ENCODE measurements at regions not wholly inside any gene's neighbourhood (a gene's known extent, or its start where the extent isn't known, plus 50 kb on each side); places are given as distances from the start of the nearest gene placed in this dataset.

- TF ChIP-seq RCOR1 (IDR thresholded peaks at IDR 0.05; ENCODE audit: borderline replicate concordance in 1 of 2, low read depth in 2 of 2, low read length in 2 of 2) (no peak), STAT6 (CRISPR knock-in tag; IDR thresholded peaks at IDR 0.05) (no peak), SRF (CRISPR knock-in tag; IDR thresholded peaks at IDR 0.05) (no peak), REST (IDR thresholded peaks at IDR 0.05; ENCODE audit: borderline replicate concordance) (no peak), REST (CRISPR knock-in tag; IDR thresholded peaks at IDR 0.05; ENCODE audit: low read depth) (no peak), ARHGAP35 (IDR thresholded peaks at IDR 0.05; ENCODE audit: partially characterized antibody) (no peak), TCF7L2 (IDR thresholded peaks at IDR 0.05; ENCODE audit: low read depth, low read length) (no peak), GATAD2B (IDR thresholded peaks at IDR 0.05; ENCODE audit: borderline replicate concordance) (no peak), GTF2F1 (IDR thresholded peaks at IDR 0.05; ENCODE audit: low read depth, low read length) (no peak), FOXJ3 (CRISPR knock-in tag; IDR thresholded peaks at IDR 0.05) (no peak), POLR2A (conservative IDR thresholded peaks at IDR 0.05) (no peak), RAD21 (CRISPR knock-in tag; conservative IDR thresholded peaks at IDR 0.05 in 1 of 2, IDR thresholded peaks at IDR 0.05 in 1 of 2) (no peak), IRF2 (CRISPR knock-in tag; IDR thresholded peaks at IDR 0.05) (no peak)
These were observed 367.8 kb downstream of the FIGN start for GRCh38 chr2:163367825-163368582.
